ENCODE measurements at regions not wholly inside any gene's neighbourhood (a gene's known extent, or its start where the extent isn't known, plus 50 kb on each side); places are given as distances from the start of the nearest gene placed in this dataset.

DNA sequence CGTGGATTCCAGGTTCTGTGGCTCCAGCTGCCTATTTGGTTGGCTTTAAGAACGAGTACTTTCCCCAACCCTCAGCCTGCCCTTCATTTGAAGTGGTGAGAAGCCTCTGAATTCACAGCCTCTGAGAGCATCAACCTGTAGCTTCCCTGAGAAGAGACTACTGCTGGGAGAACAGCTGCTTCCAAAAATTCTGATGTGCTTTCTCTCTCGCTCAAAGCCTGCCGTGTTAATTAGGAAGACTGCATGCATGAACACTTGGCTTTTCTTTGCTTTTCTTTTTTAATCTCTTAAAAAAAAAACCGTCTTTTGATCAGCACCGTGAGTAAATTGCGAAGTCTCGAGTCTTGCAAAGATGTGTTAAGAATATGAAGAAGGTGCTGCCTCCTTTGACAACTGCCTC, 153.4 kb upstream of the MAP1B start:
- no peak for DNase-seq

DNA sequence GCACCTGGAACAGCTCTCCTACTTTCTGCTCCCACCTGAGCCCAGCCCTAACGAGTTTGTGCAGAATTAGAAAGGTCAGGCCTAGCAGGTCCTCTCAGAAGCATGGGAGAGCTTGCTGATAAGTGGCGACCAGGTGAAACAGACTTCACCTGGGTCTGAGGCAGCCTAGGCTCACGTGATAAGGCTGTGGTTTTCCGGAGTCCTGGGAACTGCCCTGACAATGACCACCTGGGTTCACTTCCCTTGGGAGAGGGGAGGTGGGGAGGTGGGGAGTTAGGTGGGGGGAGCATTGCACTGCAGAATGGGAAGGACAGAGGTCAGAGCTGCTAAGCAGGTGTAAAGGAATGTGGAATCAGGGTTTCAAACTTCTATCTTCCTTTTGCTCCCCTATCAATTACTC, 152.9 kb upstream of the MAP1B start:
- no peak for DNase-seq

DNA sequence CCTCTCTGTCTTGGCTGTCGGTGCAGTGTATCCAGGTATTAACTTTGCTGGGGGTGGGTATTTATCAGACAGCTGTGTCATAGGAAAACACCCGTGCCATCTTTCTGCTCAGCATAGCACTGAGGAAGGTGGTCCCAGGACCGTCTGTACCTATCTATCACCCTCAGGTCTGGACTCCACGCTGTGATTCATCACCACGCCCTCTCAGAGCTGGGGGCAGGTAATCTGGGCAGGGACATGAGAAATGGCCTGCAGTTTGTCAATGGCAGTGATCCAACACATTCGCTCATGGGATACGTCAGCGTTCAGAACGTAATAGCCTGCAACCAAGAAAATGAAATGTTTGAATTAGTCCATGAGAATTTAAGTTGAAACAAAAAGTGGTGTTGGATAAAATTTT, 151.6 kb upstream of the MAP1B start:
- no peak for DNase-seq

DNA sequence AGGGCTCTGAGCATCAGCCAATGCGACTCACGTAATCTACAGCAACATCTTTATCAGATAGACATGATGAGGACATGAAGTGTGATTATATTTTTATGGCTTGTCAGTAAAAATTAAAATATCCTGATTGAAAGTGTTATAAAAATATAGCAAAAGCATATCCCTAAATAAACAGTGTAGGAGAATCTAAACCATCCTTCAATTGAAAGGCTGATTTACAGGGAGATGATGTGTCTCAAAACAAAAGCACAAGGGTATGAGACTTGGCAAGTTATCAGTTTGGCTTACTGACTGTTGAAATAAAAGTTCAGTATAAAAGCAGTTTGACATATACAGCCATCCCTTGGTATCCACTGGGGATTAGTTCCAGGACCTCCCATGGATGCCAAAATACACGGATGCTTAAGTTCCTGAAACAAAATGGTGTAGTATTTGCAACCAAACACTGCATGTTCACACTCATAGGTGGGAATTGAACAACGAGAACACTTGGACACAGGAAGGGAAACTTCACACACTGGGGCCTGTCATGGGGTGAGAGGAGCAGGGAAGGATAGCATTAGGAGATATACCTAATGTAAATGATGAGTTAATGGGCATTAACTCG, 149.9 kb upstream of the MAP1B start:
- DNase-seq, result no peak

DNA sequence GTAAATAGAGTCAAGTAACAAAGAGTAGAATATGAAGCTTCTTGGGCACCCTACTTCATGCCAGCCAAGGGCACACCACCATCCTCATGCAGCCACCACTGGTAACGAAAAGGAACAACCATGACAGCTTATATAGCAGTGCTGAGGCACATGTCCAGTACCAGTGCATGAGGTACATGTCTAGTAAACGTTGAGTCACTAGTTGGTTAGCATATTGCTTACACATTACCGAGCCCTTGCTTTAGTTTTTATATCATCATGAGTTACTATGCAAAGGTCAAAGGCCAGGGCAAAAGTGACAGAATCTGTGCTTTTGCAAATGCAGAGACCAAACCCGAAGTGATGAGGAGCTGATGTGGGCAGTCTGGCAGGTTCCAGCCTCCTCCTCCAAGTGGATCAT, 147.1 kb upstream of the MAP1B start:
- DNase-seq, result no peak

DNA sequence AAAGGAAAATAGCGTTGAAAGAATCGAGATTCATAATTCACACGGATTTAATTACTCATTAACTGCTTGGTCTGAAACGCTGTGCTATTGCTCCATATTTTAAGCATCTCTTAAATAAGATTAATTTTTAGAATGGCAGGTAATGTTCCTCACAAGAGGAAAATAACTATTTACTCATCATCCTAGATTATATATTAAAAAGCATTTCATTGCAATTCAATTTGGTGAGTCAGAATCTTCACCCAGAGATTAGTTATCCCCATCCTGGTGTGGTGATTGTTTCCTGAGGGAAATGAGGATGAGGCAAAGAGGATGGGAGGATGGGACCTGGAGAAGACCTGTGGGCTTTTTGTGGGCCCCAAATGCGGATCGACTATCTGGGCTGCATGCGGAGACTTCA, 145.5 kb upstream of the MAP1B start:
- DNase-seq, result no peak

DNA sequence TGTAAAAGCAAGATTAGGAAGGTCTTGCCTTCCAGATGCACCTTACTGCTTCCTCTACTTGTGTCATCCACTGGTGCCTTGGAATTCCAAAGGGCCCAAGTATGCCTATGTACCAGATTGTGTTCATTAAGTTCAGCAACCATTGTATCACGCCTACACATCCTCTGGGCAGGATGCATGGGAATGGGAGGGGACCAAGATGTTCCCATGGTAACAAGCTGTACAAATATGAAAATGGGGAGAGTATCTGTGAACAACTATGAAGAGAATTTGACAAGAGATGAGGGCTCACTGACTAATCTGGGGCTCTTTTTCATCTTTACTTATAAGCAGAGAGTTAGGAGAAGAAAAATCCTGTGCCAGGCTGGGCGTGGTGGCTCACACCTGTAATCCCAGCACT, 137.8 kb upstream of the MAP1B start:
- no peak for DNase-seq

DNA sequence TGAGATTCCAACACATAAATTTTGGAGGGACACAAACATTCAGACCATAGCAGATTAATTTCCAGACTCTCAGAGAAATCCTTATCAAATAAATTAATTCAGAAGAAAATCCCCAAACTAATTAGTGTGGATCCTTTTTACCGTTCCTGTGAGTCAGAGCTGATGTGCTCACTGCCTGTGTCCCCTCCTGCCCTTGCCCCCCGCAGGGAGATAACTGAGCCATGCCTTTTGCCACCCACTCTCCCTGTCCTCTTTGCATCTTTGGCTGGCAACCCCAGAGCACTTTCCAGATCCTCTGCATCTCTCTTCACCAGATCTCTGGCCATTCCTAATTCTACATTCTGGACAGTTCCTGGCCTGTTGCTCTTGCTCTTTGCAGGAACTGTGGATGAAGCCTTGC, 135.4 kb upstream of the MAP1B start:
- DNase-seq, result no peak

DNA sequence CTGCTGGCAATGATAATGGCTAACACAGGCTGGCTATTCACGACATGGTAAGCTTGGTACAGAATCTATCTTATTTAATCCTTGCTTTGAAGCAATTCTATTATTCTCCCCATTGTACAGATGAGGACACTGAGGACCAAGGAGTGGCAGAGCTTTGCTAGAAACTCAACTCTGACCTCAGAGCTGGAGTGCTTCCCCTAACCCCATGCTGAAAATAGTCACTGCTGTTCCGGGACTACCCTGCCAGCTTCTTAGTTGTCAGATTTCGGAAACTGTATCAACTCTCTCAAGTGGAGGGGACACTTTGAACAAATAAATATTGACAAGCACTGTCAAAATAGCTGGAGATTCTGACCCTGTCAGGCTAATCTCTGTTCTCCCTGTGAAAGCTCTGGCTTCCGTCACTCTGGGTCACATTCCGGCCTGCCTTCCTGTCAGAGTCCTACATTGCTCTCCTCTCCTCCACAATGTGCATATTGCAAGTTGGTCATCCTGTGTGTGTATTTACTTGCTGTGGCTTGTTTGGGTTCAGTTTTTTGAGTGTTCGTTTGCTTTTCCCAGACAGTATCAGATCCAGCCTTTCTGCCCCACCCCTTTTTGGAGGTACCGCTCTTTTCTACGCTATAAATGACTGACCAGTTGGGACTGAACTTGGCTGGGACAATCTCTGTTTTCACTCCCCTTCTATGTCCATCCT, 134.3 kb upstream of the MAP1B start:
- no peak for DNase-seq

DNA sequence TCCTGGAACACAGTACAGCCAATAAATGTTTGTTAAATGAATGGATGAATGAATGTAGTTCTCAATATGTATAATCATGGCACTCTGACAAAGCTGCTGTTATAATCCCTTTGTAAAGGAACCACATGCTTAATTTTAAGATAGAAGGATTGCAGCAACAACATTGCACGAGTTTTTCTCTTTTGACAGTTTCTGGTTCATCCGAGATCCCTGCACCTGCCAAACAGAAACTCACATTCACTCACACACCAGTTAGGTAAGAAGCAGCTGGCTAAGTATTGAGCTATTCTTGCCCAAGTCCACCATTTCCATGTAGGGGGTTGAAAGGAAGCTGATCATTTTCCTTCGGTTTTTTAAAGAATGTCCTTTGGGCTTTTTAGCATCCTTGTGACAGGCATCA, 133.7 kb upstream of the MAP1B start:
- DNase-seq, result no peak

DNA sequence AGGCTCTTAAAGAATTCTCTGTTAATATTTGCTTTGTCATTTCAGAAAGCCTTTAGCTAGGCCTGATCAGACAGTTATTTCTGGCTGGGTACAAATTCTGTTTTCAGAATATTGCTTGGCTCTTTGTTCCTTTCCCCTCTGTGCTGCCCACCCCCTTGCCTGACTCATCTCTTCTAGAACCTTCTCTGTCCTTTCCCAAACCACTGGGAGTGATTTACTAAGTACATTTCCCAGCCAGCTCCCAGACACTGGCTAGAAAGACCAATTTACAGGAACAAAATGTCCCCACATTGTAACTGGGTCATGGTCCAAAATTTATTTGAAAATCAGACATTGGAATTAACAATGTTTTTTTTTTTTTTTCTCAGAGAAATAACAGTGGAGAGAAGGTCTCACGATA, 133.1 kb upstream of the MAP1B start:
- DNase-seq, result no peak

DNA sequence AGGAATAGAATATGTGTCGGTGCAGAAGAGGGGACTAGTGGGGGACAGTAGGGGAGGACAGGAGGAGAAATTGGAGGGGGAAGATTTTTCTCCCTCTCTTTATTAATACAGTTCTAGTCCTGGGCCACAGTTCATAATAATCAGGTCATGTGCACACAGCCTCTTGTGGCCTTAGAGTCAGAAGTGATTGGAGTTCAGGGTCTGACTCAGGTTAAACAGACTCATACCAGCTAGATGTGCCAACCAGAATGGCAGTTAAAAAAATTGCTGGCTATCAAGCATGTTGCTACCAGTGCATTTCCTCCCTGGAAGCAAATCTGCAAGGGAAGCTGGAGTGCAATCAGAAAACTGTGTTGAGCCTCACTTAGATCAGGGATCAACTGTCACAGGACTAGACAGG, 132.7 kb upstream of the MAP1B start:
- no peak for DNase-seq

DNA sequence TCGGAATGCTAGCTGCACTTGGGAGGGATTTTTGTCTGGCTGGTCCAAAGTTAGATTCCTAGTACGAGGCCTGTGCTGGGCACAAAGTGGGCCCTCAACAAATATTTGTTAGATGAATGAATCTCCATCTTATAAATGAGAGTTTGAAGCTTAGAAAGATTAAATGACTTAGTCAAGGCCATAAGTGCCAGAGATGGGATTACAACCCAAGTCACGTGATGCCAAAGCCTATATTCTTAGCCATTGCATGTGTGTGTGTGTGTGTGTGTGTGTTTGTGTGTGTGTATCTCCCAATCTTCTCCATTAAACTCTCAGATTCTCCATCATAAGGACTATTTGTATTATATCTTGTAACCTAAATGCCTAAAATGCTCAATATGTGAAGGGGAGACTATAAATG, 130.8 kb upstream of the MAP1B start:
- DNase-seq, result no peak

DNA sequence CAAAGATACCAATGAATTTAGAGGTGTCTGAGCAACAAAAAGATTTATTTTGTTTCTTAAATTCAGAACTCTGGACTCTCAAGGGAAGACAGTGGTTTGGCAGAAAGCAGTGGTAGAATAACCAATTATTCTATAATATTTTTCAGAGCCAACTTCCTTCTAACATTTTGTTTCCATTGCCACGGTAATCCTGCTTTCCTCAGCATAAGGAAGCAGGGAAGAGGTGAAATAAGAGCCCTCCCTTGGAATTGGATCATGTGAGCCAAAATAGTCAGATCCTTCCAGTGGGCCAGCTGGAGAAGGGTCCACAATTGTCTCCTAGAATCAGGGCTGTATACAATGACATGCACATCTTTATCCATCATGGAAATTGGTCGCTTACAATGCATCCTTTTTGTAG, 130.0 kb upstream of the MAP1B start:
- DNase-seq, result no peak

DNA sequence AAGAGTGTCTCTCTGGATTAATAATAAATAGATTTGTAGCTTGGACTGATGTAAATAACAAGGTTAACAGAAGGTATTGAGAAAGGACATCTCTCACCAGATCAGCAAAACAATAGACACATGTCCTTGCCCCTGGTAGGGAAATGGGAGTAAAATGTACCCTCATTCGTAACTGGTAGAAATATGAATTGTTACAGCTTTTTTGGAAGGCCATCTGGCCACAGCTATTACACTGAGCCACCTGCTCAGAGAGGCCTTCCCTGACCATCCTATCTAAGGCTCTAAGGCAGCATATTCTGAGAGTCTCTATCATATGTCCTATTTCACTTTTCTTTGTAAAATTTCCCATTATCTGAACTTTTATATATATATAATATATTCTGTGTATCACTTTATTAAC, 129.1 kb upstream of the MAP1B start:
- DNase-seq, result no peak

DNA sequence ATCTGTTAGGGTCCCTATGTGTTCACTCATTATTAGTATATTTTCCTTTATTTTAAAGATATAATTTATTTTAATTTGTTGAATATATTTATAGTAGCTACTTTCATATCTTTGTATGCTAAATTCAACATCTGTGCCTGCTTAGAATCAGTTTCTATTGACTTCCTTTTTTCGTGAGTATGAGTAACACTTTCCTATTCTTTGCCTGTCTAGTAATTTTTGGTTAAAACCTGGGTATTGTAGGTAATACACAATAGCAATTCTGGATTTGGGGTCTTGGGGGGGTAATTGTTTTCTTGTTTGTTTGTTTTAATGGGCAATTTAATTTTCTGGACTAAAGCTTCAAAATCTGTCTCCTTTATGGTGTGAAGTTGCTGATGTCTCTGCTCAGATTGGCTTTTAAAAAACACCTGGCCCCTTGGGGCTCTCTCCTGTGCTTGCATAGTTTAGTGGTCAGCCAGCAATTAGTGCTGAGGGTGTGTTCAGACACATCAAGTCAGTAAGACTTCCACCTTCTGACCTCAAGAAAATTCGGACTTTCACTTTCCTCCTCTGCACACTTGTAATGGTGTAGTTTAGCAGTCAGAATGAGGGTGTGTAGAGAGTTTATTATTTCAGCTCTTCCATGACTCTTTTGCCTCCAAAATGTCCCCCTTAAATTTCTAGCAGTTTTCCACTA, 124.4 kb upstream of the MAP1B start:
- DNase-seq, result peak; percentile 1 to 8

DNA sequence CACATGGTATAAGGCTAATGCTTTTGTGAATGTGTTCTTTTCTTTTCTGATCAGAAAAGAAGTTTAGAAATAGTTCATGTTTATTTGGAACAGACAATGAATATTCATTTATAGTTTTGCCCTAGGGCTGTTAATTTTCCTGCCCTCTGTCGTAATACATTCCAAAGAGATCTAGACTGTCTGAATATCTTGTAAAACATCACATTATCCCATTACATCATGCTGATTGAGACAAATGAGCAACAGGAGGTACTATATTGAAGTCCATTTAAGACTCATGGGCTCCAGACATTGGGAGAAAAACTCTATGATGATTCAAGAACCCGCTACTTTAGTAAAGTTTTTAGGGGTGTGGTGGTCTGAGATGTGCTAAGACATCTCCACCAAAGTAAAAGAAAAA, 121.2 kb upstream of the MAP1B start:
- no peak for DNase-seq

DNA sequence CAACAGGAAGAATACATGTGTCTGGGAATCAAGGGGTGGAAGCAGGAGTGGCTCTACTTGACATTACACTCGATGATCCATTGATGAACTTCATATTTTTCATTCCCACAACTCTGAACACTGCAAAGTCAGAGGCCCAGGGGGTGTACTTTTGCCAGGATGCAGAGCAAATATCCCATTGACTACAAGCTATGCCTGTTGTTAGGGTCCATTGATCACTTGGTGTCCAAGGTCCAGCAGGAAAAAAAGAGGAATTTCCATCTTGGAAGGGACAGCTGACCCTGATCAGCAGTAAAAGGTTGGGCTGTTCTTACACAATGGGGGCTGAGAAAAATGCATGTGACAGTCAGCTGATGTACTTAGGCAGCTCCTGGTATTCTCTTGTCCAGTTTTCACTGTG, 118.5 kb upstream of the MAP1B start:
- DNase-seq, result no peak

DNA sequence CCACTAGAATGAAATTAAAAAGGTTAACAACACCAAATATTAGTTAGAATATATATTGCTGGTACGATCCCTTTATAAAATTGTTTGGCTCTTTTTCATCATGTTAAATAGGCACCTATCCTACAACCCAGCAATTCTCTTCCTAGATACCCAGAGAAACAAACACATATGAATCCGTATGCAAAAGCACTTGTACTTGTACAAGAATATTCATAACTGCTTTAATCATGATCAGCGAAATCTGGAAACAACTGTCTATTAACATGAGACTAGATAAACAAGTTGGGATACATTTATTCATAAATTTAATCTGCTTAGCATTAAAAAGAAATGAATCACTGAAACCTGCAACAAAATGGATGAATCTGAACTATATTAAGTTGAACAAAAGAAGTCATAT, 113.7 kb upstream of the MAP1B start:
- no peak for DNase-seq

DNA sequence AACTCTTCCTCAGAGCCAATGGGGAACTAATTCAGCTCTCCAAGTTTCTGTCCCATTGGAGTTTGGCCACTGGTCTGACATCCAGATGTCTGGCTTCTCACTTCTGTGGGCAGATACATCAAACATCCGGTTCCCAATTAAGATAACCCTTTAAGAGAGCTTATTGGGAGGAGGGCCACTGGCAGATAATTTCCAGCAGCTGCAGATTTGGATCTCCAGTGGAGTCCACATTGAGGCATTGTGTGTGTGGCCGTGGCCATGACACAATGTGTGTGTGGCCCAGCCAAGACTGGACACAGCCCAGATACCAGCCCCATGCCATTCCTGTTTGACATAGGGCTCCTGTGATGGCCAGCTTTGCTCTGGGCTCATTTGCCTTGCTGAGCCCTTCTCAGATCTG, 110.5 kb upstream of the MAP1B start:
- no peak for DNase-seq

DNA sequence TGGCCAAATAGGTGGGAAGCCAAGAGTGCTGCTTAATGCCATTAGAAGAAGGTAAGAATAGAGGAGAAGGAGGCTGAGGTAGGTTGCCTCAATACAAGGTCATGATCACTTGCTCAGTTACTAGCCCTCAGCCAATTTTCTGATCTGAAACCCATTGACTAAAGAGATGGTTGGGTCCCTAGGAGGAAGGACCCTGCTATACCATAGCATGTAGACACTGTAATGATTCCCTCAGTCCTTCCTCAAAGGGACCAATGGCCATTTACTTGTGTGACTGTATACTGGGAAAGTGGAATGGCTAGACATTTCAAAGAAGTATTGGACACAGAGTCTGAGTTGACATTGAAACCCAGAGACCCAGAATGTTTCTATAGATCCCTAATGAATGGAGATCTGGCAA, 108.5 kb upstream of the MAP1B start:
- DNase-seq, result no peak

DNA sequence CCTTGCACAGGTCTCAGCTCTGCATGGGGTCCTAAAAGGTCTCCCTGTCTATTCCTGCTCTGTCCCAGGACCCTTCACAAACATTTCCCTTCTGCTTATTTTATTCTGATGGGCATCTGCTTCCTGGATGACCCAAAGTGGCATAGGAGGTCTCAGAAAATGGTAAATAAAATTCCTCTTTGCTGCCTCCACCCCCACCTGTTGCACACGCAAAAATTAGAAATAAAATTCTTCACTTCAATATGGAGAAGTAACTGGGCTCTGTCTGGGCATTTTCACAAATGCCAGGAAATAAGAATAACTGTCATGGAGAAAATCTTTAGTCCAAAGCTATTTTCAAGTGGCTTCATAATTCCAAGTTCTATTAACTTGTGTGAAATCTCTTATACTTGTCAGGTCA, 106.6 kb upstream of the MAP1B start:
- no peak for DNase-seq

DNA sequence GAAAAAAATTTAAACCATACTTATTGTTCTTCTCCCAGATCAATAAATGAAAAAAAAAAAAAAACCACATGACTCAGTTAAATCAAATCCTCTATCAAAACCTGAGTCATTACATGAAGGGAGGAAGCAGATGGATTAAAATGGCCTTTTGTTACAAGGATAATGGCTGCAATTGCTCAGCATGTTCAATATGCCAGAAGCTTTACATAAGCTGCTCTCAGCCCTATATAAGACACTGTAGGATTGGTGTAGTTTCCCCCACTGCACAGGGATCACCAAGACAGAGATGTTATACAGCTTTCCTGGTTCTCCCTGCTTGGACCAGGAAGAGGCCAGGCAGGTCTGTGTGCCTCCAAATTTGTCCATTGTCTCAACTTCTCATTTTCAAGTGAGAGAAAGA, 101.6 kb upstream of the MAP1B start:
- DNase-seq, result no peak

DNA sequence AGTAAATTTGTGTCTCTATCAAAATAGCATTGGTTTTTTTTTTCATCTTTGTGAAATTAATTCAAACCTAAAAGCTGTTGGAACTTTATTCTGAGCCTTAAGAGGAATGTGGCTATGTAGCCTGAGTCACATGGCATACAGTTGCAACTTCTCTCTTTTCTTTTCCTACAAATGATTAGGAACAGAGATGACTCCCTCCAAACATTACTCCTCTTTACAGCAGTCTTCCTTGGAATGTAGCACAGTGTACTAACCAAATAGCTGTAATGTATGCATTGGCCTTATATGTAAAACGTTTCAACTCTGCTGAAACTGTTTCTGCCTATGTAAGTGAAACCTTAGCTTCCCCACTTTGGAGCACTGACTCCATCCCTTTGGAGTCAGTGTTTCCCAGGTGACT, 100.9 kb upstream of the MAP1B start:
- no peak for DNase-seq
